ENCODE measurements at regions not wholly inside any gene's neighbourhood (a gene's known extent, or its start where the extent isn't known, plus 50 kb on each side); places are given as distances from the start of the nearest gene placed in this dataset.

- no peaks in the 10 kb centered on the region for H3K36me3 ChIP-seq
- H3K27ac ChIP-seq = no peak overlapping the region
- H3K27me3 ChIP-seq = no peaks in the 10 kb centered on the region
- WGBS, 3 donors = 58 to 69% (median 65%) methylated on average over 3 of the region's 3 CpGs
- no peak for DNase-seq
- no peaks in the 10 kb centered on the region for H3K4me1 ChIP-seq (ENCODE audit: insufficient read depth)
- H3K4me3 ChIP-seq = no peak overlapping the region
- no peak for TF ChIP-seq POLR2A (IDR thresholded peaks at IDR 0.05)
- intact Hi-C loops (cut with DNase I) = no loop called here
- no peaks in the 10 kb centered on the region for H3K9me3 ChIP-seq
These were observed 73.1 kb upstream of the RMDN2 start for GRCh38 chr2:37851828-37852584.

GRCh38 chr2:37852585-37853014 is 72.5 kb upstream of the RMDN2 start:
- Histone ChIP-seq H3K9me3 (no peaks in the 10 kb centered on the region), H3K4me3 (no peak overlapping the region), H3K27ac (no peak overlapping the region), H3K36me3 (no peaks in the 10 kb centered on the region), H3K27me3 (no peaks in the 10 kb centered on the region), H3K4me1 (ENCODE audit: insufficient read depth) (no peaks in the 10 kb centered on the region)
- intact Hi-C loops (cut with DNase I) = no loop called here
- TF ChIP-seq POLR2A (IDR thresholded peaks at IDR 0.05) (no peak), CTCF (IDR thresholded peaks at IDR 0.05) (no peak), EP300 (IDR thresholded peaks at IDR 0.05) (no peak)
- 94 to 100% (median 96%) methylated on average over 1 of the region's 1 CpG for WGBS, 3 donors
- DNase-seq = no peak

GRCh38 chr2:37854676-37855282 is 70.3 kb upstream of the RMDN2 start:
- Histone ChIP-seq H3K36me3 (no peaks in the 10 kb centered on the region), H3K4me3 (no peak overlapping the region), H3K27ac (no peak overlapping the region), H3K4me1 (ENCODE audit: insufficient read depth) (no peaks in the 10 kb centered on the region), H3K9me3 (no peaks in the 10 kb centered on the region), H3K27me3 (no peaks in the 10 kb centered on the region)
- DNase-seq = no peak
- WGBS, 3 donors = 90 to 95% (median 94%) methylated on average over 7 of the region's 7 CpGs
- intact Hi-C loops (cut with DNase I) = no loop called here
- TF ChIP-seq EP300 (IDR thresholded peaks at IDR 0.05) (no peak), POLR2A (IDR thresholded peaks at IDR 0.05) (no peak), CTCF (IDR thresholded peaks at IDR 0.05) (no peak)

- no peak for DNase-seq
- intact Hi-C loops (cut with DNase I) = no loop called here
- Histone ChIP-seq H3K4me1 (ENCODE audit: insufficient read depth) (no peaks in the 10 kb centered on the region), H3K9me3 (no peaks in the 10 kb centered on the region), H3K4me3 (no peak overlapping the region), H3K27me3 (no peaks in the 10 kb centered on the region), H3K36me3 (no peaks in the 10 kb centered on the region), H3K27ac (no peak overlapping the region)
- no peak for TF ChIP-seq EP300 (IDR thresholded peaks at IDR 0.05)
- TF ChIP-seq CTCF (IDR thresholded peaks at IDR 0.05) = no peak
- TF ChIP-seq POLR2A (IDR thresholded peaks at IDR 0.05) = no peak
- 56 to 60% (median 59%) methylated on average over 13 of the region's 13 CpGs for WGBS, 3 donors
These were observed 69.6 kb upstream of the RMDN2 start for GRCh38 chr2:37855283-37856041.

Measured in ovary (tissue), 7 donors.